Left lung (tissue), 4 donors: ENCODE measurements at regions not wholly inside any gene's neighbourhood (a gene's known extent, or its start where the extent isn't known, plus 50 kb on each side); places are given as distances from the start of the nearest gene placed in this dataset.

Experiments
- ATAC-seq: fragments of 200-7000 bp; cut with Tn5 transposase; one replicate; pipeline ENCODE4 v1.9.1; 2020; ENCODE audit warnings: moderate library complexity
- DNase-seq, 4 donors: peaks; one replicate each; pipeline ENCODE4 v3.0.0-alpha.2; 2013 to 2020
- H3K27ac ChIP-seq, 2 donors: fragments of 200-600 bp; sonication (generic) in 1 of 2; one replicate each; pipeline versions ENCODE4 v1.5.0 to v1.8.0; 2020 to 2021
- H3K27me3 ChIP-seq, 2 donors: fragments of 200-600 bp; sonication (generic) in 1 of 2; one replicate each; pipeline versions ENCODE4 v1.5.0 to v1.8.0; 2020 to 2021
- H3K36me3 ChIP-seq, 2 donors: fragments of 200-600 bp; sonication (generic) in 1 of 2; one replicate each; pipeline versions ENCODE4 v1.5.0 to v1.8.0; 2020 to 2021
- H3K4me1 ChIP-seq, 2 donors: fragments of 200-600 bp; one replicate each; pipeline ENCODE4 v1.8.0; 2021
- H3K4me3 ChIP-seq, 2 donors: fragments of 200-600 bp; sonication (generic) in 1 of 2; one replicate each; pipeline versions ENCODE4 v1.5.0 to v1.8.0; 2020 to 2021; ENCODE audit warnings: mild to moderate bottlenecking in 1 of 2
- H3K9me3 ChIP-seq, 2 donors: fragments of 200-600 bp; sonication (generic) in 1 of 2; one replicate each; pipeline versions ENCODE4 v1.5.0 to v1.8.0; 2020 to 2021
- CTCF ChIP-seq, 2 donors: fragments of 200-600 bp; sonication (generic) in 1 of 2; IDR thresholded peaks; one replicate each; pipeline versions ENCODE4 v1.5.0 to v1.8.0; 2021; ENCODE audit warnings: antibody characterized with exemption in 2 of 2
- intact Hi-C, 2 donors: fragments of 100-400 bp; cut with DNase I; formaldehyde crosslinking; loops; one replicate each; pipeline versions ENCODE4 v1.11.2 to v1.14.2; 2022
- donor health status: DM: no; HTN: yes; CAD: no.
- donor health status: DM: no; HTN: no; CAD: no.

GRCh38 chr1:191624044-191624443 is 534.2 kb upstream of the RGS18 start:
- ATAC-seq (no peak), DNase-seq (no peak)
- Histone ChIP-seq H3K36me3 (no peaks in the 10 kb centered on the region), H3K4me3 (no peak overlapping the region), H3K9me3 (peaks cover 0 to 25% of the 10 kb centered on the region in 2 donors), H3K4me1 (no peaks in the 10 kb centered on the region), H3K27ac (no peak overlapping the region), H3K27me3 (no peaks in the 10 kb centered on the region)
- intact Hi-C loops: no loop called here
- TF ChIP-seq CTCF (IDR thresholded peaks at IDR 0.05): no peak

- peaks cover 0 to 18% of the 10 kb centered on the region in 2 donors for H3K9me3 ChIP-seq
- no peak for ATAC-seq
- H3K4me3 ChIP-seq: no peak overlapping the region
- no peak for DNase-seq
- intact Hi-C loops: no loop called here
- H3K36me3 ChIP-seq: no peaks in the 10 kb centered on the region
- H3K27ac ChIP-seq: no peak overlapping the region
- no peaks in the 10 kb centered on the region for H3K4me1 ChIP-seq
- no peak for TF ChIP-seq CTCF (IDR thresholded peaks at IDR 0.05)
- no peaks in the 10 kb centered on the region for H3K27me3 ChIP-seq
Observed at GRCh38 chr1:191629836-191630235, 528.4 kb upstream of the RGS18 start.

GRCh38 chr1:191634801-191635508 is 523.3 kb upstream of the RGS18 start:
- Histone ChIP-seq H3K27ac (no peak overlapping the region), H3K4me3 (no peak overlapping the region), H3K9me3 (peaks cover 0 to 4% of the 10 kb centered on the region in 2 donors), H3K27me3 (no peaks in the 10 kb centered on the region), H3K36me3 (no peaks in the 10 kb centered on the region), H3K4me1 (no peaks in the 10 kb centered on the region)
- DNase-seq (no peak), ATAC-seq (no peak)
- intact Hi-C loops: no loop called here
- no peak for TF ChIP-seq CTCF (IDR thresholded peaks at IDR 0.05)

- Histone ChIP-seq H3K27me3 (no peaks in the 10 kb centered on the region), H3K27ac (no peak overlapping the region), H3K4me1 (no peaks in the 10 kb centered on the region), H3K9me3 (no peaks in the 10 kb centered on the region), H3K4me3 (no peak overlapping the region), H3K36me3 (no peaks in the 10 kb centered on the region)
- DNase-seq (no peak), ATAC-seq (no peak)
- intact Hi-C loops: no loop called here
- TF ChIP-seq CTCF (IDR thresholded peaks at IDR 0.05): no peak
Observed at GRCh38 chr1:191636345-191636744, 521.9 kb upstream of the RGS18 start.

- ATAC-seq: no peak
- no peak for TF ChIP-seq CTCF (IDR thresholded peaks at IDR 0.05)
- Histone ChIP-seq H3K4me1 (no peaks in the 10 kb centered on the region), H3K9me3 (no peaks in the 10 kb centered on the region), H3K27me3 (no peaks in the 10 kb centered on the region), H3K36me3 (no peaks in the 10 kb centered on the region), H3K27ac (no peak overlapping the region), H3K4me3 (no peak overlapping the region)
- intact Hi-C loops: no loop called here
- no peak for DNase-seq
Observed at GRCh38 chr1:191641420-191642260, 516.6 kb upstream of the RGS18 start.
